ENCODE measurements at regions not wholly inside any gene's neighbourhood (a gene's known extent, or its start where the extent isn't known, plus 50 kb on each side); places are given as distances from the start of the nearest gene placed in this dataset.

GRCh38 chr3:31358473-31359070 is 174.2 kb upstream of the STT3B start:
- DNase-seq, result no peak

GRCh38 chr3:31361371-31362273 is 171.1 kb upstream of the STT3B start:
- no peak for DNase-seq

- DNase-seq, result no peak
Measured at GRCh38 chr3:31364188-31364587, 168.5 kb upstream of the STT3B start.

- no peak for DNase-seq
Measured at GRCh38 chr3:31364711-31365110, 168.0 kb upstream of the STT3B start.

- DNase-seq, result no peak
Measured at GRCh38 chr3:31367518-31367917, 165.2 kb upstream of the STT3B start.

GRCh38 chr3:31369637-31370379 is 162.9 kb upstream of the STT3B start:
- no peak for DNase-seq

GRCh38 chr3:31370380-31370666 is 162.4 kb upstream of the STT3B start:
- no peak for DNase-seq

GRCh38 chr3:31370681-31371080 is 162.0 kb upstream of the STT3B start:
- DNase-seq, result no peak

GRCh38 chr3:31371484-31372177 is 161.1 kb upstream of the STT3B start:
- DNase-seq, result no peak

GRCh38 chr3:31373681-31374080 is 159.0 kb upstream of the STT3B start:
- DNase-seq, result no peak

GRCh38 chr3:31377045-31377642 is 155.6 kb upstream of the STT3B start:
- DNase-seq, result no peak

GRCh38 chr3:31378231-31378630 is 154.5 kb upstream of the STT3B start:
- DNase-seq, result no peak

GRCh38 chr3:31379598-31379997 is 153.1 kb upstream of the STT3B start:
- DNase-seq, result no peak

GRCh38 chr3:31382856-31383255 is 149.9 kb upstream of the STT3B start:
- DNase-seq, result no peak

GRCh38 chr3:31384117-31384516 is 148.6 kb upstream of the STT3B start:
- no peak for DNase-seq

- no peak for DNase-seq
Measured at GRCh38 chr3:31389939-31390338, 142.8 kb upstream of the STT3B start.

GRCh38 chr3:31390466-31390865 is 142.3 kb upstream of the STT3B start:
- DNase-seq, result no peak

GRCh38 chr3:31391150-31391549 is 141.6 kb upstream of the STT3B start:
- no peak for DNase-seq

- DNase-seq, result no peak
Measured at GRCh38 chr3:31392568-31392967, 140.2 kb upstream of the STT3B start.

GRCh38 chr3:31399271-31399670 is 133.5 kb upstream of the STT3B start:
- no peak for DNase-seq

GRCh38 chr3:31402117-31402516 is 130.6 kb upstream of the STT3B start:
- DNase-seq, result no peak

GRCh38 chr3:31403197-31403596 is 129.5 kb upstream of the STT3B start:
- no peak for DNase-seq

- DNase-seq, result no peak
Measured at GRCh38 chr3:31404871-31405270, 127.9 kb upstream of the STT3B start.
